ENCODE measurements at regions not wholly inside any gene's neighbourhood (a gene's known extent, or its start where the extent isn't known, plus 50 kb on each side); places are given as distances from the start of the nearest gene placed in this dataset.

GRCh38 chr15:39491886-39492490, 88.9 kb upstream of the THBS1 start:
- CTCF ChIA-PET, result no interaction called here
- BruUV-seq (replicated peaks), result no TSS peak
- H3K36me3 ChIP-seq (ENCODE audit: control insufficient read depth in 2 of 2, extremely low read depth in 1 of 2, insufficient read depth in 2 of 2, low read length in 2 of 2), result no peaks in the 10 kb centered on the region

More at GRCh38 chr15:39491886-39492490, 88.9 kb upstream of the THBS1 start:
- H3K27me3 ChIP-seq (ENCODE audit: control insufficient read depth in 2 of 2, insufficient read depth in 2 of 2, low read length in 2 of 2), result no peaks in the 10 kb centered on the region
- POLR2A ChIA-PET, result no interaction called here
- H3K9me1 ChIP-seq (replicated peaks; ENCODE audit: control insufficient read depth, extremely low read depth, insufficient read depth, low read length), result no peaks in the 10 kb centered on the region
- peaks cover 4% of the 10 kb centered on the region for H3K4me1 ChIP-seq (ENCODE audit: control insufficient read depth, extremely low read depth, insufficient read depth, low read length)
- H3K4me3 ChIP-seq (replicated peaks in 1 of 3; ENCODE audit: insufficient read depth in 1 of 3, low read depth in 1 of 3, low read length in 3 of 3), result no peak overlapping the region
- no peak overlapping the region for H3K27ac ChIP-seq (ENCODE audit: insufficient read depth, low read depth, low read length)
- no peak for DNase-seq (ENCODE audit: low read depth, low spot score)
- H3K4me2 ChIP-seq (ENCODE audit: insufficient read depth, low read length), result no peak overlapping the region
- FAIRE-seq, result no peak
- H3K9me3 ChIP-seq (replicated peaks; ENCODE audit: control insufficient read depth, insufficient read depth, low read length), result no peaks in the 10 kb centered on the region
- H3K9ac ChIP-seq (replicated peaks; ENCODE audit: extremely low read depth, insufficient read depth, low read length), result no peak overlapping the region
- intact Hi-C loops (cut with micrococcal nuclease) (no loop called here), dilution Hi-C loops (cut with MboI; ENCODE audit: extremely low pct_ligation_motif_present, low sequenced_read_pairs) (no loop called here)
- no peaks in the 10 kb centered on the region for H4K20me1 ChIP-seq (replicated peaks; ENCODE audit: control insufficient read depth, extremely low read depth, insufficient read depth, low read length)
- TF ChIP-seq MAX (IDR thresholded peaks at IDR 0.05; ENCODE audit: insufficient read depth, insufficient read length) (no peak), GATA2 (IDR thresholded peaks at IDR 0.05; ENCODE audit: insufficient read depth, insufficient read length, low read depth, low read length) (no peak), MYC (IDR thresholded peaks at IDR 0.05; ENCODE audit: low read depth, low read length) (no peak), POLR2A (IDR thresholded peaks at IDR 0.05; ENCODE audit: low read depth, low read length) (no peak), POLR2AphosphoS5 (IDR thresholded peaks at IDR 0.05; ENCODE audit: insufficient read depth, low read depth, low read length) (no peak), CTCF (IDR thresholded peaks at IDR 0.05; ENCODE audit: extremely low read depth in 1 of 2, insufficient read depth in 1 of 2, low read depth in 1 of 2, low read length in 2 of 2) (no peak), EZH2 (IDR thresholded peaks at IDR 0.05; ENCODE audit: borderline replicate concordance, low read depth, low read length, severe bottlenecking) (no peak), JUN (IDR thresholded peaks at IDR 0.05; ENCODE audit: borderline replicate concordance, insufficient read depth, insufficient read length, low read depth) (no peak), FOS (IDR thresholded peaks at IDR 0.05; ENCODE audit: borderline replicate concordance, insufficient read depth, low read length) (no peak)
- no peaks in the 10 kb centered on the region for H3K79me2 ChIP-seq (ENCODE audit: control insufficient read depth, insufficient read depth, low read length)
- H2AFZ ChIP-seq (ENCODE audit: low read depth, low read length), result no peak overlapping the region

All from endothelial cell of umbilical vein (primary cell).